Heart right ventricle (tissue), 16 donors: ENCODE measurements at regions not wholly inside any gene's neighbourhood (a gene's known extent, or its start where the extent isn't known, plus 50 kb on each side); places are given as distances from the start of the nearest gene placed in this dataset.

Source experiments
- ATAC-seq, 8 donors: fragments of 200-7000 bp; cut with Tn5 transposase; one replicate each; pipeline ENCODE4 v1.9.1; 2020; ENCODE audit warnings: mild to moderate bottlenecking in 8 of 8, moderate library complexity in 8 of 8, moderate number of reproducible peaks in 1 of 8
- DNase-seq, 2 donors: peaks; one replicate each; pipeline ENCODE4 v3.0.0-alpha.2; 2020
- H3K27ac ChIP-seq, 10 donors: fragments of 200-600 bp; sonication (generic) in 2 of 10; one replicate each; pipeline versions ENCODE4 v1.5.0 to v1.8.0; 2020 to 2022; ENCODE audit warnings: mild to moderate bottlenecking in 3 of 10
- H3K27me3 ChIP-seq, 7 donors: fragments of 200-600 bp; one replicate each; pipeline ENCODE4 v1.8.0; 2021 to 2022; ENCODE audit warnings: mild to moderate bottlenecking in 2 of 7
- H3K36me3 ChIP-seq, 9 donors: fragments of 200-600 bp; sonication (generic) in 1 of 9; one replicate each; pipeline versions ENCODE4 v1.5.0 to v1.8.0; 2020 to 2022; ENCODE audit warnings: mild to moderate bottlenecking in 2 of 9
- H3K4me1 ChIP-seq, 9 donors: fragments of 200-600 bp; sonication (generic) in 1 of 9; one replicate each; pipeline versions ENCODE4 v1.5.0 to v1.8.0; 2020 to 2022; ENCODE audit warnings: mild to moderate bottlenecking in 4 of 9
- H3K4me3 ChIP-seq, 10 donors: fragments of 200-600 bp; sonication (generic) in 2 of 10; one replicate each; pipeline versions ENCODE4 v1.5.0 to v1.8.0; 2020 to 2022; ENCODE audit warnings: mild to moderate bottlenecking in 7 of 10, moderate library complexity in 2 of 10
- H3K9me3 ChIP-seq, 11 donors: fragments of 200-600 bp in 10 of 11; sonication (generic) in 2 of 11; one replicate each; pipeline versions ENCODE4 v1.5.0 to v1.8.0; 2013 to 2022; ENCODE audit warnings: mild to moderate bottlenecking in 2 of 11, control low read depth in 1 of 11, moderate library complexity in 1 of 11
- CTCF ChIP-seq, 9 donors: fragments of 200-600 bp; sonication (generic) in 2 of 9; IDR thresholded peaks; one replicate each; pipeline versions ENCODE4 v1.5.0 to v1.8.0; 2021 to 2022; ENCODE audit warnings: antibody characterized with exemption in 9 of 9, mild to moderate bottlenecking in 5 of 9, moderate library complexity in 1 of 9
- WGBS, 2 donors: extraction: QIAGEN DNeasy Blood & Tissue Kit; methylation state at CpG; one replicate each; pipeline ENCODE4 v1.1.7; 2013; ENCODE audit warnings: inconsistent platforms in 1 of 2; 5-methylcytosine and 5-hydroxymethylcytosine counted together
- intact Hi-C, 10 donors: fragments of 100-400 bp; cut with DNase I; formaldehyde crosslinking; loops; one replicate each; pipeline versions ENCODE4 v1.11.1 to v1.14.2; 2022
- donor health status: Arrhythmogenic right ventricular cardiomyopathy.
- donor health status: ischemic (EF 13 %, LVEDD 7.1; RV severe dilation, severe dysfunction).
- donor health status: healthy with polysubstance abuse.
- donor health status: DM: no; HTN: yes; CAD: no.
- donor health status: DM: no; HTN: no; CAD: no.
- donor health status: ischemic (EF 25% LVEDD 6.9; RV normal size, moderate dysfunction).
- donor health status: ischemic (EF 25% LVEDD 5.7; RV mildly dilated, moderate dysfunction).
- donor health status: healthy.
- donor health status: DM: yes; HTN: yes; CAD: no.
- donor health status: Ischemic cardiomyopathy.
- donor health status: ischemic (EF 35%, LVEDD 5.7; RV mildly dilated, moderate dysfunction).
- donor health status: nonischemic (EF 11% LVEDD 7.7; RV severe dilation, severe dysfunction).
- donor health status: DM: yes; HTN: yes; CAD: no.
- donor health status: PGD.
- donor health status: ischemic (EF 29% LVEDD 5.4; RV normal size, mild dysfunction).
- donor health status: nonischemic (EF 23%, LVEDD 6.1; RV moderate dilation, normal function).

GRCh38 chr5:89253666-89254352, 370.8 kb upstream of the MEF2C start:
- peak overlapping the region in 1 of 10 donors; percentile 7 for H3K27ac ChIP-seq
- peaks cover 0 to 6% (median 0%) of the 10 kb centered on the region in 11 donors for H3K9me3 ChIP-seq
- no peak for TF ChIP-seq CTCF (IDR thresholded peaks at IDR 0.05)
- WGBS, 2 donors: 67 to 77% methylated on average over 5 of the region's 5 CpGs
- no peak for DNase-seq
- no peaks in the 10 kb centered on the region for H3K4me1 ChIP-seq
- intact Hi-C loops: no loop called here
- no peaks in the 10 kb centered on the region for H3K36me3 ChIP-seq
- ATAC-seq: no peak
- H3K27me3 ChIP-seq: no peaks in the 10 kb centered on the region
- H3K4me3 ChIP-seq: no peak overlapping the region

- no peak for DNase-seq
- ATAC-seq: no peak
- intact Hi-C loops: no loop called here
- no peak for TF ChIP-seq CTCF (IDR thresholded peaks at IDR 0.05)
- 91 to 95% methylated on average over 1 of the region's 1 CpG for WGBS, 2 donors
- no peak overlapping the region for H3K27ac ChIP-seq
- no peaks in the 10 kb centered on the region for H3K36me3 ChIP-seq
- peaks cover 0 to 9% (median 0%) of the 10 kb centered on the region in 9 donors for H3K4me1 ChIP-seq
- no peaks in the 10 kb centered on the region for H3K9me3 ChIP-seq
- no peak overlapping the region for H3K4me3 ChIP-seq
- no peaks in the 10 kb centered on the region for H3K27me3 ChIP-seq
These were observed 363.9 kb upstream of the MEF2C start for GRCh38 chr5:89246864-89247263.

GRCh38 chr5:89246252-89246651, 363.3 kb upstream of the MEF2C start:
- WGBS, 2 donors: 77 to 85% methylated on average over 3 of the region's 3 CpGs
- intact Hi-C loops: no loop called here
- peaks cover 0 to 9% (median 0%) of the 10 kb centered on the region in 9 donors for H3K4me1 ChIP-seq
- H3K27me3 ChIP-seq: no peaks in the 10 kb centered on the region
- TF ChIP-seq CTCF (IDR thresholded peaks at IDR 0.05): no peak
- DNase-seq (no peak), ATAC-seq (no peak)
- H3K9me3 ChIP-seq: no peaks in the 10 kb centered on the region
- H3K27ac ChIP-seq: no peak overlapping the region
- H3K36me3 ChIP-seq: no peaks in the 10 kb centered on the region
- H3K4me3 ChIP-seq: no peak overlapping the region

- no peaks in the 10 kb centered on the region for H3K27me3 ChIP-seq
- no peak overlapping the region for H3K4me3 ChIP-seq
- TF ChIP-seq CTCF (IDR thresholded peaks at IDR 0.05): no peak
- intact Hi-C loops: no loop called here
- ATAC-seq (no peak), DNase-seq (no peak)
- peaks cover 0 to 9% (median 0%) of the 10 kb centered on the region in 9 donors for H3K4me1 ChIP-seq
- H3K36me3 ChIP-seq: no peaks in the 10 kb centered on the region
- no peaks in the 10 kb centered on the region for H3K9me3 ChIP-seq
- WGBS, 2 donors: 77 to 78% methylated on average over 1 of the region's 1 CpG
- H3K27ac ChIP-seq: no peak overlapping the region
These were observed 360.6 kb upstream of the MEF2C start for GRCh38 chr5:89243611-89244010.
